Body of pancreas (tissue), 4 donors: ENCODE measurements at regions not wholly inside any gene's neighbourhood (a gene's known extent, or its start where the extent isn't known, plus 50 kb on each side); places are given as distances from the start of the nearest gene placed in this dataset.

Experiments
- POLR2A ChIP-seq, 3 donors: fragments of 450-650 bp; IDR thresholded peaks; one replicate each; pipeline ENCODE4 v1.6.1; 2016; ENCODE audit warnings: antibody characterized with exemption in 3 of 3, mild to moderate bottlenecking in 2 of 3
- TF ChIP-seq, protein P1 (sequence below), 7 experiments: fragments of 450-650 bp in 4 of 7; fragments of 200-600 bp in 3 of 7; sonication (generic) in 3 of 7; IDR thresholded peaks; one replicate each; pipeline ENCODE4 v1.5.1; 2016 to 2019; ENCODE audit warnings: antibody characterized with exemption in 7 of 7

- TF ChIP-seq POLR2A (IDR thresholded peaks at IDR 0.05) = no peak
- TF ChIP-seq, protein P1, sequence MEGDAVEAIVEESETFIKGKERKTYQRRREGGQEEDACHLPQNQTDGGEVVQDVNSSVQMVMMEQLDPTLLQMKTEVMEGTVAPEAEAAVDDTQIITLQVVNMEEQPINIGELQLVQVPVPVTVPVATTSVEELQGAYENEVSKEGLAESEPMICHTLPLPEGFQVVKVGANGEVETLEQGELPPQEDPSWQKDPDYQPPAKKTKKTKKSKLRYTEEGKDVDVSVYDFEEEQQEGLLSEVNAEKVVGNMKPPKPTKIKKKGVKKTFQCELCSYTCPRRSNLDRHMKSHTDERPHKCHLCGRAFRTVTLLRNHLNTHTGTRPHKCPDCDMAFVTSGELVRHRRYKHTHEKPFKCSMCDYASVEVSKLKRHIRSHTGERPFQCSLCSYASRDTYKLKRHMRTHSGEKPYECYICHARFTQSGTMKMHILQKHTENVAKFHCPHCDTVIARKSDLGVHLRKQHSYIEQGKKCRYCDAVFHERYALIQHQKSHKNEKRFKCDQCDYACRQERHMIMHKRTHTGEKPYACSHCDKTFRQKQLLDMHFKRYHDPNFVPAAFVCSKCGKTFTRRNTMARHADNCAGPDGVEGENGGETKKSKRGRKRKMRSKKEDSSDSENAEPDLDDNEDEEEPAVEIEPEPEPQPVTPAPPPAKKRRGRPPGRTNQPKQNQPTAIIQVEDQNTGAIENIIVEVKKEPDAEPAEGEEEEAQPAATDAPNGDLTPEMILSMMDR (IDR thresholded peaks at IDR 0.05) = no peak
These were observed 486.9 kb upstream of the ITGA1 start for GRCh38 chr5:52300703-52301372.
